Loucy (cell line): ENCODE measurements at regions not wholly inside any gene's neighbourhood (a gene's known extent, or its start where the extent isn't known, plus 50 kb on each side); places are given as distances from the start of the nearest gene placed in this dataset.
A peak's percentile ranks its signal among the peaks of the same experiment; 100 is the strongest.
"Not testable (repeated sequence)": the region's sequence is repeated elsewhere in the genome, so short reads cannot be mapped to it uniquely, and the experiment has no call there.

Experiments
- H2AFZ ChIP-seq: fragments of 200-600 bp; sonication (generic); 2 replicates; pipeline ENCODE4 v1.6.0; 2016; ENCODE audit warnings: antibody characterized with exemption, mild to moderate bottlenecking, low read length, moderate library complexity
- H3F3A ChIP-seq: fragments of 200-600 bp; 2 replicates; pipeline ENCODE4 v1.6.0; 2016; ENCODE audit warnings: antibody characterized with exemption, low read depth, mild to moderate bottlenecking
- H3K27me3 ChIP-seq: fragments of 200-600 bp; sonication (generic); 2 replicates; pipeline ENCODE4 v1.6.1; 2014; ENCODE audit warnings: low read length, mild to moderate bottlenecking; ENCODE audit not compliant: insufficient read depth, poor library complexity, severe bottlenecking
- H3K36me3 ChIP-seq: fragments of 200-600 bp; sonication (generic); 2 replicates; pipeline ENCODE4 v1.6.1; 2016; ENCODE audit warnings: low read length; ENCODE audit not compliant: insufficient read depth
- H3K4me1 ChIP-seq: fragments of 200-600 bp; sonication (generic); 2 replicates; pipeline ENCODE4 v1.5.1; 2014; ENCODE audit warnings: low read length, mild to moderate bottlenecking; ENCODE audit not compliant: insufficient read depth, poor library complexity, severe bottlenecking
- H3K4me2 ChIP-seq: fragments of 200-600 bp; sonication (generic); 2 replicates; pipeline ENCODE4 v1.6.0; 2014; ENCODE audit warnings: antibody characterized with exemption, low read length, low read depth, mild to moderate bottlenecking; ENCODE audit not compliant: poor library complexity, severe bottlenecking
- H3K4me3 ChIP-seq: fragments of 200-600 bp; sonication (generic); 2 replicates; pipeline ENCODE4 v1.5.1; 2014; ENCODE audit warnings: low read length, mild to moderate bottlenecking, mixed read lengths; ENCODE audit not compliant: poor library complexity, severe bottlenecking
- H3K79me2 ChIP-seq: fragments of 200-600 bp; sonication (generic); 2 replicates; pipeline ENCODE4 v1.6.1; 2014; ENCODE audit warnings: low read length; ENCODE audit not compliant: insufficient read depth
- H3K9ac ChIP-seq: fragments of 200-600 bp; sonication (generic); 2 replicates; pipeline ENCODE4 v1.6.0; 2014; ENCODE audit warnings: mild to moderate bottlenecking, low read depth, low read length, moderate library complexity; ENCODE audit not compliant: poor library complexity, severe bottlenecking
- H3K9me2 ChIP-seq: fragments of 200-600 bp; sonication (generic); replicated peaks from 2 replicates; pipeline ENCODE4 v1.6.1; 2016; ENCODE audit warnings: low read depth, low read length, mixed read lengths
- H3K9me3 ChIP-seq: fragments of 200-600 bp; sonication (generic); 2 replicates; pipeline ENCODE4 v1.6.1; 2014; ENCODE audit warnings: mild to moderate bottlenecking, antibody characterized with exemption, low read length, low read depth; ENCODE audit not compliant: insufficient read depth
- H4K20me1 ChIP-seq: fragments of 200-600 bp; sonication (generic); 2 replicates; pipeline ENCODE4 v1.6.0; 2014; ENCODE audit warnings: antibody characterized with exemption, low read length, mild to moderate bottlenecking; ENCODE audit not compliant: insufficient read depth, poor library complexity, severe bottlenecking
- CTCF ChIP-seq: fragments of 200-600 bp; sonication (generic); conservative IDR thresholded peaks from 2 replicates; pipeline ENCODE4 v1.5.1; 2014; ENCODE audit warnings: mild to moderate bottlenecking, antibody characterized with exemption, low read length

- H3F3A ChIP-seq, H3K9me3 ChIP-seq, H4K20me1 ChIP-seq, H3K4me3 ChIP-seq, H3K27me3 ChIP-seq, H3K4me1 ChIP-seq, H2AFZ ChIP-seq, H3K9me2 ChIP-seq, H3K9ac ChIP-seq, H3K4me2 ChIP-seq: not testable (repeated sequence)
- Histone ChIP-seq H3K36me3 (peaks cover 44% of the 10 kb centered on the region; the same call in 1 of the 2 replicates), H3K79me2 (peaks cover 10% of the 10 kb centered on the region; the same call in 1 of the 2 replicates)
These were observed 103.8 kb upstream of the GRK3 start for GRCh38 chr22:25460682-25461081.

- TF ChIP-seq CTCF, result no peak
- H3K79me2 ChIP-seq, result peaks cover 6% of the 10 kb centered on the region; the same call in 1 of the 2 replicates
- no peaks in the 10 kb centered on the region for H3K9me2 ChIP-seq
- no peak overlapping the region for H3K4me2 ChIP-seq
- peaks cover 42% of the 10 kb centered on the region; the same call in 1 of the 2 replicates for H3K36me3 ChIP-seq
- no peak overlapping the region for H3K9ac ChIP-seq
- H3K9me3 ChIP-seq, result no peaks in the 10 kb centered on the region
- peaks cover 4% of the 10 kb centered on the region for H4K20me1 ChIP-seq
- no peaks in the 10 kb centered on the region for H3K27me3 ChIP-seq
- H3K4me3 ChIP-seq, result no peak overlapping the region
- H2AFZ ChIP-seq, result no peak overlapping the region
- H3F3A ChIP-seq, result no peaks in the 10 kb centered on the region
- no peaks in the 10 kb centered on the region for H3K4me1 ChIP-seq
These were observed 103.2 kb upstream of the GRK3 start for GRCh38 chr22:25461301-25461700.

GRCh38 chr22:25462474-25463346, 101.8 kb upstream of the GRK3 start:
- H3K79me2 ChIP-seq, H3K9me2 ChIP-seq, H4K20me1 ChIP-seq, H3K9ac ChIP-seq, H3K27me3 ChIP-seq, H2AFZ ChIP-seq, H3K4me1 ChIP-seq, H3K4me2 ChIP-seq, H3F3A ChIP-seq, H3K9me3 ChIP-seq, H3K4me3 ChIP-seq: not testable (repeated sequence)
- peaks cover 35% of the 10 kb centered on the region; the same call in 1 of the 2 replicates for H3K36me3 ChIP-seq
- peak; percentile 93 for TF ChIP-seq CTCF

GRCh38 chr22:25463347-25463628, 101.2 kb upstream of the GRK3 start:
- H3K4me2 ChIP-seq, H3K79me2 ChIP-seq, H3K9me3 ChIP-seq, H3K9ac ChIP-seq, H4K20me1 ChIP-seq, H3K9me2 ChIP-seq, H3K4me3 ChIP-seq, H2AFZ ChIP-seq, H3K27me3 ChIP-seq, H3K4me1 ChIP-seq, H3F3A ChIP-seq: not testable (repeated sequence)
- peaks cover 35% of the 10 kb centered on the region; the same call in 1 of the 2 replicates for H3K36me3 ChIP-seq

GRCh38 chr22:25464326-25464725, 100.1 kb upstream of the GRK3 start:
- not testable (repeated sequence) for H3K9me3 ChIP-seq, H3K9ac ChIP-seq, H3F3A ChIP-seq, H3K4me2 ChIP-seq, H4K20me1 ChIP-seq, H3K9me2 ChIP-seq, H3K79me2 ChIP-seq, H3K4me3 ChIP-seq, H3K27me3 ChIP-seq, H2AFZ ChIP-seq, H3K4me1 ChIP-seq
- H3K36me3 ChIP-seq, result peaks cover 25% of the 10 kb centered on the region; the same call in 1 of the 2 replicates
